ENCODE measurements at regions not wholly inside any gene's neighbourhood (a gene's known extent, or its start where the extent isn't known, plus 50 kb on each side); places are given as distances from the start of the nearest gene placed in this dataset.

DNA sequence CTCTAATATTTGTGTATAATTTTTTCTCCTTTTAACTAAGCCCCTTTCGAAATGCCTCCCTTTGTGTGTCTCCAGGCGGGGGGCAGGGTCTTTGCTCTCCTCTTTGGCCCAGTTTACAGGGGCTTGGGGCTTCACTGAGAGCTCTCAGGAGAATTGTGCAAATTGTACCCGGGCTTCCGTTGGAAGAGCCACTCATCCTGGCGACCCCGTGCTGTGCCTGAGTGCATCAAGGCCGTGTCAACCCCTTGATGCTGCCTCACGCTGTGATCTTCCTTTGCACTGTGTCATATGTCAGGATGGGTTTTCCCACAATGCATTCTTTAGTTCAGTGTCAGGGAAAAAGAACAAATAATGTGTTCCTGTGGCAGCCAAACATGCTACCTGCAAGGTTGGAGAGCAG lies 118.0 kb upstream of the POU3F2 start:
- TF ChIP-seq, protein P1, sequence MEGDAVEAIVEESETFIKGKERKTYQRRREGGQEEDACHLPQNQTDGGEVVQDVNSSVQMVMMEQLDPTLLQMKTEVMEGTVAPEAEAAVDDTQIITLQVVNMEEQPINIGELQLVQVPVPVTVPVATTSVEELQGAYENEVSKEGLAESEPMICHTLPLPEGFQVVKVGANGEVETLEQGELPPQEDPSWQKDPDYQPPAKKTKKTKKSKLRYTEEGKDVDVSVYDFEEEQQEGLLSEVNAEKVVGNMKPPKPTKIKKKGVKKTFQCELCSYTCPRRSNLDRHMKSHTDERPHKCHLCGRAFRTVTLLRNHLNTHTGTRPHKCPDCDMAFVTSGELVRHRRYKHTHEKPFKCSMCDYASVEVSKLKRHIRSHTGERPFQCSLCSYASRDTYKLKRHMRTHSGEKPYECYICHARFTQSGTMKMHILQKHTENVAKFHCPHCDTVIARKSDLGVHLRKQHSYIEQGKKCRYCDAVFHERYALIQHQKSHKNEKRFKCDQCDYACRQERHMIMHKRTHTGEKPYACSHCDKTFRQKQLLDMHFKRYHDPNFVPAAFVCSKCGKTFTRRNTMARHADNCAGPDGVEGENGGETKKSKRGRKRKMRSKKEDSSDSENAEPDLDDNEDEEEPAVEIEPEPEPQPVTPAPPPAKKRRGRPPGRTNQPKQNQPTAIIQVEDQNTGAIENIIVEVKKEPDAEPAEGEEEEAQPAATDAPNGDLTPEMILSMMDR (conservative IDR thresholded peaks at IDR 0.05; ENCODE audit: low read length) = no peak
- TF ChIP-seq EZH2phosphoT487 (IDR thresholded peaks at IDR 0.05; ENCODE audit: borderline replicate concordance) = no peak
